CD14-positive monocyte (primary cell): ENCODE measurements at regions not wholly inside any gene's neighbourhood (a gene's known extent, or its start where the extent isn't known, plus 50 kb on each side); places are given as distances from the start of the nearest gene placed in this dataset.

Source experiments
- DNase-seq, 3 donors: peaks; one replicate each; pipeline ENCODE4 v3.0.0-alpha.2; 2011 to 2022
- H2AFZ ChIP-seq: 2 replicates; pipeline ENCODE4 v1.6.0; 2012; ENCODE audit warnings: mild to moderate bottlenecking, low read depth, low read length, inconsistent platforms; ENCODE audit not compliant: insufficient read depth, poor library complexity, severe bottlenecking
- H3K27ac ChIP-seq, 2 donors: 1 replicate in 1 of 2; 2 replicates in 1 of 2; pipeline ENCODE4 v1.5.1; 2012 to 2013; ENCODE audit warnings: low read length in 2 of 2, control low read depth in 1 of 2, inconsistent platforms in 1 of 2, low read depth in 1 of 2, mild to moderate bottlenecking in 1 of 2
- H3K27me3 ChIP-seq, 2 donors: one replicate each; pipeline versions ENCODE4 v1.6.0 to v1.6.1; 2011 to 2013; ENCODE audit warnings: low read length in 2 of 2; ENCODE audit not compliant: control insufficient read depth in 2 of 2, insufficient read depth in 2 of 2
- H3K36me3 ChIP-seq, 2 donors: replicated peaks in 1 of 2; 1 replicate in 1 of 2; 2 replicates in 1 of 2; pipeline versions ENCODE4 v1.5.1 to v1.6.1; 2012 to 2013; ENCODE audit warnings: low read length in 2 of 2, control low read depth in 1 of 2, inconsistent platforms in 1 of 2, mild to moderate bottlenecking in 1 of 2; ENCODE audit not compliant: insufficient read depth in 2 of 2, control insufficient read depth in 1 of 2
- H3K4me1 ChIP-seq, 2 donors: 1 replicate in 1 of 2; 2 replicates in 1 of 2; pipeline versions ENCODE4 v1.5.1 to v1.6.1; 2012 to 2013; ENCODE audit warnings: low read length in 2 of 2, control low read depth in 1 of 2, inconsistent platforms in 1 of 2, mild to moderate bottlenecking in 1 of 2, moderate library complexity in 1 of 2; ENCODE audit not compliant: insufficient read depth in 2 of 2, control insufficient read depth in 1 of 2
- H3K4me2 ChIP-seq: replicated peaks from 2 replicates; pipeline ENCODE3; 2012; ENCODE audit warnings: low read length, moderate library complexity, mild to moderate bottlenecking; ENCODE audit not compliant: poor library complexity, severe bottlenecking; ENCODE audit errors: extremely low read depth
- H3K4me3 ChIP-seq, 3 experiments: fragments of 200-600 bp in 1 of 3; sonication (generic) in 1 of 3; replicated peaks in 1 of 3; 1 replicate in 2 of 3; 2 replicates in 1 of 3; pipeline ENCODE4 v1.5.1; 2011 to 2013; ENCODE audit warnings: low read length in 3 of 3, mild to moderate bottlenecking in 3 of 3, control low read depth in 2 of 3, low read depth in 2 of 3, inconsistent platforms in 1 of 3, moderate library complexity in 1 of 3
- H3K79me2 ChIP-seq: 2 replicates; pipeline ENCODE4 v1.6.0; 2012; ENCODE audit warnings: mild to moderate bottlenecking, control low read depth, inconsistent platforms, low read length, moderate library complexity; ENCODE audit not compliant: insufficient read depth
- H3K9ac ChIP-seq: 2 replicates; pipeline ENCODE4 v1.6.0; 2017; ENCODE audit warnings: low read length, mild to moderate bottlenecking; ENCODE audit not compliant: insufficient read depth, poor library complexity, severe bottlenecking
- H3K9me3 ChIP-seq, 2 donors: replicated peaks in 1 of 2; 1 replicate in 1 of 2; 2 replicates in 1 of 2; pipeline versions ENCODE4 v1.5.1 to v1.6.1; 2012 to 2013; ENCODE audit warnings: low read length in 2 of 2, control low read depth in 1 of 2; ENCODE audit not compliant: control insufficient read depth in 1 of 2, insufficient read depth in 1 of 2
- H4K20me1 ChIP-seq: 2 replicates; pipeline ENCODE4 v1.6.0; 2012; ENCODE audit warnings: mild to moderate bottlenecking, low read length, control low read depth, moderate library complexity; ENCODE audit not compliant: insufficient read depth
- H3K27ac Mint-ChIP-seq, 7 donors: one replicate each; pipeline ENCODE4 v1.8.0; 2020; ENCODE audit warnings: mild to moderate bottlenecking in 7 of 7, mixed read lengths in 7 of 7, moderate library complexity in 6 of 7, inconsistent platforms in 2 of 7
- H3K27me3 Mint-ChIP-seq, 3 donors: one replicate each; pipeline ENCODE4 v1.8.0; 2021 to 2022; ENCODE audit warnings: low read depth in 3 of 3, mild to moderate bottlenecking in 3 of 3, mixed read lengths in 3 of 3, moderate library complexity in 3 of 3, inconsistent platforms in 1 of 3
- H3K36me3 Mint-ChIP-seq, 2 donors: one replicate each; pipeline ENCODE4 v1.8.0; 2020; ENCODE audit warnings: mixed read lengths in 2 of 2, inconsistent platforms in 1 of 2, mild to moderate bottlenecking in 1 of 2
- H3K4me1 Mint-ChIP-seq: one replicate; pipeline ENCODE4 v1.8.0; 2020; ENCODE audit warnings: mild to moderate bottlenecking, mixed read lengths
- H3K4me3 Mint-ChIP-seq, 2 donors: one replicate each; pipeline ENCODE4 v1.8.0; 2020; ENCODE audit warnings: mild to moderate bottlenecking in 2 of 2, mixed read lengths in 2 of 2, moderate library complexity in 1 of 2
- H3K9me3 Mint-ChIP-seq, 7 donors: one replicate each; pipeline ENCODE4 v1.8.0; 2020 to 2022; ENCODE audit warnings: mixed read lengths in 7 of 7, mild to moderate bottlenecking in 6 of 7, moderate library complexity in 6 of 7, inconsistent platforms in 2 of 7
- WGBS: methylation state at CpG from one replicate; pipeline ENCODE4 v1.1.5; 2013; ENCODE audit warnings: missing lambda C conversion rate; ENCODE audit not compliant: insufficient coverage; 5-methylcytosine and 5-hydroxymethylcytosine counted together
- intact Hi-C, 2 donors: fragments of 100-400 bp; cut with micrococcal nuclease; formaldehyde crosslinking; loops; one replicate each; pipeline versions ENCODE4 v1.15.0 to v1.15.1; 2023
- TF ChIP-seq, protein P1 (sequence below): fragments of 200-600 bp; IDR thresholded peaks from one replicate; pipeline ENCODE4 v1.8.0; 2022; ENCODE audit warnings: antibody characterized with exemption, mild to moderate bottlenecking

DNA sequence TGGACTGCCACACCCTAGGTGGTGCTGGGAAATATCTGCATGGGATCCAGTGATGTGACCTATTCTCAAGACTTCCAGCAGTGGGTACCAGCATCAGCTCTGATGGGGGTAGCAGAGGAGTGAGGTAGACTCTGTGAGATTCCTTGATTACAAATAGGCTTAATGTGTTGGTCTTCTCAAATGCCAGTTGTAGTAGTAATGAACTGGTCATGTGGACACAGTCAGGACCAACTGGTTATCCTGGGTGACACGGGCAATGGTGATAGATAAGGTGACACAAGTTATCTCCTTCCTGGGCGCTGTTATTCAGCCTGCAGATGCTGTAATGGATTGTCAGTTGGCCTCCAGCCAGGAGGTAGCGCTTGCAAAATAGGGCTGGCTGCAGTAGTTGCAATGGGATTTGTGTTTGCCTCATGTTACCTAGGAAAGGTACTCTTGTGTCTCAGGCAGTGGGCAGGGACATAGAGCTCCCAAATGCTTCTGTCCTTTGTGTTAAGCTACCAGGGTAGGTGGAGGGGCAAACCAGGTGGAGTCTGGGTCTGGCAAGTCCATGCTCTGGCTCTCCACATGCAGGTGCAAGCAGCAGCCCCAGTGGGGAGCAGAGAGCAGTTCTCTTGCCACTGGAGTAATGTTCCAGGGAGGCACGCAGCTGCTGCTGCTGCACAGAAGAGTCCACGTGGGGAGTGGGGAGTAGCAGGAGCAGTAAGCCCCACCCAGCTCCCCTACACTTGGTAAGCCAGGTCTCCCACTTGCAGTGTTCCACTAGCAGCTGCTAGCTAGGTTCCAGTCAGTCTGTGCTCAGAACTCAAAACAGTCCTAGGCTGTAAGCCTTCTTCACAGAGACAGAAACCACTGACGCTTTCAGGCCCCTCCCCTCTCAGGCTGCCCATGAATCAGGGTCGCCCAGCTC, 505.4 kb upstream of the DDX18 start:
- TF ChIP-seq, protein P1, sequence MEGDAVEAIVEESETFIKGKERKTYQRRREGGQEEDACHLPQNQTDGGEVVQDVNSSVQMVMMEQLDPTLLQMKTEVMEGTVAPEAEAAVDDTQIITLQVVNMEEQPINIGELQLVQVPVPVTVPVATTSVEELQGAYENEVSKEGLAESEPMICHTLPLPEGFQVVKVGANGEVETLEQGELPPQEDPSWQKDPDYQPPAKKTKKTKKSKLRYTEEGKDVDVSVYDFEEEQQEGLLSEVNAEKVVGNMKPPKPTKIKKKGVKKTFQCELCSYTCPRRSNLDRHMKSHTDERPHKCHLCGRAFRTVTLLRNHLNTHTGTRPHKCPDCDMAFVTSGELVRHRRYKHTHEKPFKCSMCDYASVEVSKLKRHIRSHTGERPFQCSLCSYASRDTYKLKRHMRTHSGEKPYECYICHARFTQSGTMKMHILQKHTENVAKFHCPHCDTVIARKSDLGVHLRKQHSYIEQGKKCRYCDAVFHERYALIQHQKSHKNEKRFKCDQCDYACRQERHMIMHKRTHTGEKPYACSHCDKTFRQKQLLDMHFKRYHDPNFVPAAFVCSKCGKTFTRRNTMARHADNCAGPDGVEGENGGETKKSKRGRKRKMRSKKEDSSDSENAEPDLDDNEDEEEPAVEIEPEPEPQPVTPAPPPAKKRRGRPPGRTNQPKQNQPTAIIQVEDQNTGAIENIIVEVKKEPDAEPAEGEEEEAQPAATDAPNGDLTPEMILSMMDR, result no peak
- no peak overlapping the region for H3K4me3 ChIP-seq
- intact Hi-C loops, result no loop called here
- H3K9ac ChIP-seq, result no peak overlapping the region
- H3K79me2 ChIP-seq, result no peaks in the 10 kb centered on the region
- H4K20me1 ChIP-seq, result no peaks in the 10 kb centered on the region
- H3K4me2 ChIP-seq, result no peak overlapping the region
- H3K27me3 ChIP-seq, result no peaks in the 10 kb centered on the region
- no peak overlapping the region for H2AFZ ChIP-seq
- Mint-ChIP-seq H3K9me3 (peaks cover 3 to 21% (median 6%) of the 10 kb centered on the region in 7 donors), H3K4me3 (no peak overlapping the region), H3K27me3 (no peaks in the 10 kb centered on the region), H3K4me1 (no peaks in the 10 kb centered on the region), H3K27ac (no peak overlapping the region), H3K36me3 (no peaks in the 10 kb centered on the region)
- peaks cover 20 to 26% of the 10 kb centered on the region in 2 donors for H3K9me3 ChIP-seq
- no peak for DNase-seq
- H3K27ac ChIP-seq, result no peak overlapping the region
- no peaks in the 10 kb centered on the region for H3K36me3 ChIP-seq
- H3K4me1 ChIP-seq, result no peaks in the 10 kb centered on the region
- WGBS, result 98% methylated on average over 4 of the region's 7 CpGs

DNA sequence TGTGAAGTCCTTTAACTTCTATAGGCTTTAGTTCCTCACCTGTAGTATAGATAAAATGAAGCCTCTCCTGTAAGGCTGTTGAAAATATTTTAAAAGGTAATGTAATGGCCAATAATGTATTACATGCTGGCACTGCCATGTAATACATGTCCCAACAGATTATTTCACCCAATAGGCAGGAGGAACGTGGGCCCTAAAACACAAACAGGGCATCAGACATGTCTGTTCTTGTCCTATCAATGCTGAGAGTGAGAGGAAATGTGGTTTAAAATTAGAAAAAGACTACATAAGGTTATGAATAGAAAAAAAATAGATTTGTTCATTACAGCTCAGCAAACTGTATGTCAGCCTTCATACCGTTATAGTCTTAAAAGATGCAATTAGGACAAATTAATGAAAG, 492.7 kb upstream of the DDX18 start:
- no peak overlapping the region for H3K9ac ChIP-seq

More for the DNA sequence above, 492.7 kb upstream of the DDX18 start:
- H3K4me1 Mint-ChIP-seq, result no peaks in the 10 kb centered on the region
- intact Hi-C loops, result no loop called here
- Histone ChIP-seq H3K27ac (no peak overlapping the region), H3K9me3 (peaks cover 3 to 6% of the 10 kb centered on the region in 2 donors), H2AFZ (no peak overlapping the region), H3K4me3 (no peak overlapping the region), H3K36me3 (no peaks in the 10 kb centered on the region), H3K27me3 (no peaks in the 10 kb centered on the region), H4K20me1 (no peaks in the 10 kb centered on the region), H3K4me2 (no peak overlapping the region), H3K4me1 (no peaks in the 10 kb centered on the region), H3K79me2 (no peaks in the 10 kb centered on the region)
- H3K27ac Mint-ChIP-seq, result no peak overlapping the region
- DNase-seq, result no peak
- no peaks in the 10 kb centered on the region for H3K27me3 Mint-ChIP-seq
- H3K36me3 Mint-ChIP-seq, result no peaks in the 10 kb centered on the region
- TF ChIP-seq, protein P1, result no peak
- H3K9me3 Mint-ChIP-seq, result peaks cover 0 to 4% (median 0%) of the 10 kb centered on the region in 7 donors
- no peak overlapping the region for H3K4me3 Mint-ChIP-seq
- no CpG with 5 or more reads among the region's 2 CpGs for whole genome bisulfite sequencing
